Mesendoderm (in vitro differentiated cells): ENCODE measurements at regions not wholly inside any gene's neighbourhood (a gene's known extent, or its start where the extent isn't known, plus 50 kb on each side); places are given as distances from the start of the nearest gene placed in this dataset.

Experiments
- DNase-seq: peaks from one replicate; pipeline ENCODE4 v3.0.0; 2013
- H2AK5ac ChIP-seq: 2 replicates; pipeline ENCODE4 v1.6.1; 2013; ENCODE audit warnings: low read length, inconsistent platforms
- H2BK120ac ChIP-seq: 2 replicates; pipeline ENCODE4 v1.6.1; 2013; ENCODE audit warnings: low read depth, mild to moderate bottlenecking, low read length, moderate library complexity, mixed read lengths
- H2BK15ac ChIP-seq: replicated peaks from 2 replicates; pipeline ENCODE4 v1.6.1; 2013; ENCODE audit warnings: low read depth, mild to moderate bottlenecking, moderate library complexity
- H2BK5ac ChIP-seq: 2 replicates; pipeline ENCODE4 v1.6.1; 2013; ENCODE audit warnings: low read length, inconsistent platforms
- H3K18ac ChIP-seq: 2 replicates; pipeline ENCODE4 v1.6.1; 2013; ENCODE audit warnings: mild to moderate bottlenecking, low read length, mixed read lengths
- H3K23ac ChIP-seq: one replicate; pipeline ENCODE4 v1.6.1; 2013; ENCODE audit warnings: low read length
- H3K27ac ChIP-seq: 2 replicates; pipeline ENCODE4 v1.5.1; 2013; ENCODE audit warnings: low read depth, mild to moderate bottlenecking, inconsistent platforms, low read length, moderate library complexity
- H3K27me3 ChIP-seq: 2 replicates; pipeline ENCODE4 v1.6.1; 2013; ENCODE audit warnings: low read length, control low read depth, mild to moderate bottlenecking, inconsistent platforms; ENCODE audit not compliant: insufficient read depth, poor library complexity
- H3K36me3 ChIP-seq: 2 replicates; pipeline ENCODE4 v1.6.1; 2013; ENCODE audit warnings: low read length, inconsistent platforms; ENCODE audit not compliant: control insufficient read depth, insufficient read depth
- H3K4ac ChIP-seq: one replicate; pipeline ENCODE4 v1.6.1; 2013; ENCODE audit warnings: low read depth, mild to moderate bottlenecking, low read length, moderate library complexity
- H3K4me1 ChIP-seq: 2 replicates; pipeline ENCODE4 v1.6.1; 2013; ENCODE audit warnings: low read depth, low read length, inconsistent platforms; ENCODE audit not compliant: control insufficient read depth
- H3K4me2 ChIP-seq: 2 replicates; pipeline ENCODE4 v1.6.1; 2013; ENCODE audit warnings: low read length
- H3K4me3 ChIP-seq: 2 replicates; pipeline ENCODE4 v1.5.1; 2013; ENCODE audit warnings: mild to moderate bottlenecking, low read length
- H3K56ac ChIP-seq: one replicate; pipeline ENCODE4 v1.6.1; 2013; ENCODE audit warnings: low read length
- H3K79me1 ChIP-seq: 2 replicates; pipeline ENCODE4 v1.6.1; 2013; ENCODE audit warnings: low read length, inconsistent platforms
- H3K79me2 ChIP-seq: 2 replicates; pipeline ENCODE4 v1.6.1; 2013; ENCODE audit warnings: mild to moderate bottlenecking, low read length; ENCODE audit not compliant: control insufficient read depth, insufficient read depth
- H3K9ac ChIP-seq: 2 replicates; pipeline ENCODE4 v1.6.1; 2013; ENCODE audit warnings: low read length, inconsistent platforms
- H4K5ac ChIP-seq: one replicate; pipeline ENCODE4 v1.6.1; 2013; ENCODE audit warnings: low read length
- H4K8ac ChIP-seq: one replicate; pipeline ENCODE4 v1.6.1; 2013; ENCODE audit warnings: low read depth, mild to moderate bottlenecking, control low read depth, low read length, moderate library complexity
- whole genome bisulfite sequencing: extraction: QIAGEN DNeasy Blood & Tissue Kit; methylation state at CpG from one replicate; pipeline ENCODE4 v1.1.7; 2013; ENCODE audit warnings: low lambda C conversion rate, missing lambda C conversion rate; ENCODE audit not compliant: insufficient coverage; ENCODE audit errors: extremely low coverage; 5-methylcytosine and 5-hydroxymethylcytosine counted together

DNA sequence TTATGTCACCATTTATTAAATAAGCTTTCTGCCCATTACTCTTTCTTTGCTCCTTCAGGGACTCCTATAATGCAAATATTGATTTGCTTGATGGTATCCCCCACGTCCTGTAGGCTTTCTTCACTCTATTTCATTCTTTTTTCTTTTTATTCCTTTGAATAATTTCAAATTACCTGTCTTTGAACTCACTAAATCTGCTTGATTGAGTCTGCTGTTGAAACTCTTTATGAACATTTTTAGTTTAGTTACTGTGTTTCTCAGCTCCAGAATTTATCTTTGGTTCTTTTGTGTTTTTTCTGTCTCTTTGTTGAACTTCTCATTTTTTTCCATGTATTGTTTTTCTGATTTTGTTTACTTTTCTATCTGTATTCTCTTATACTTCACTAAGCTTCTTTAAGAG is 254.4 kb upstream of the CCL2 start:
- H2BK15ac ChIP-seq, result no peak overlapping the region
- H3K4me3 ChIP-seq, result no peak overlapping the region
- H3K36me3 ChIP-seq, result no peaks in the 10 kb centered on the region
- no peaks in the 10 kb centered on the region for H3K4me1 ChIP-seq
- no peaks in the 10 kb centered on the region for H3K79me2 ChIP-seq
- no peak overlapping the region for H3K27ac ChIP-seq
- H2BK5ac ChIP-seq, result no peak overlapping the region
- H3K9ac ChIP-seq, result no peak overlapping the region
- DNase-seq, result no peak
- H4K8ac ChIP-seq, result no peak overlapping the region
- H4K5ac ChIP-seq, result no peak overlapping the region
- H3K56ac ChIP-seq, result no peak overlapping the region
- H3K4me2 ChIP-seq, result no peak overlapping the region
- H3K79me1 ChIP-seq, result no peaks in the 10 kb centered on the region
- no peak overlapping the region for H3K4ac ChIP-seq
- H3K18ac ChIP-seq, result no peak overlapping the region
- WGBS, result no CpG with 5 or more reads among the region's 1 CpG
- no peak overlapping the region for H2BK120ac ChIP-seq
- H2AK5ac ChIP-seq, result no peak overlapping the region
- H3K27me3 ChIP-seq, result no peaks in the 10 kb centered on the region
- no peak overlapping the region for H3K23ac ChIP-seq

- Histone ChIP-seq H2AK5ac (no peak overlapping the region), H3K36me3 (no peaks in the 10 kb centered on the region), H2BK15ac (no peak overlapping the region), H3K4me2 (no peak overlapping the region), H3K9ac (no peak overlapping the region), H3K79me1 (no peaks in the 10 kb centered on the region), H3K27me3 (no peaks in the 10 kb centered on the region), H3K56ac (no peak overlapping the region), H2BK5ac (no peak overlapping the region), H3K18ac (no peak overlapping the region), H3K23ac (no peak overlapping the region), H3K4ac (no peak overlapping the region), H3K4me3 (no peak overlapping the region), H4K5ac (no peak overlapping the region), H3K4me1 (no peaks in the 10 kb centered on the region), H4K8ac (no peak overlapping the region), H2BK120ac (no peak overlapping the region), H3K27ac (no peak overlapping the region), H3K79me2 (no peaks in the 10 kb centered on the region)
- WGBS, result no CpG with 5 or more reads among the region's 2 CpGs
- no peak for DNase-seq
These were observed 253.8 kb upstream of the CCL2 start for GRCh38 chr17:34001246-34001645.

DNA sequence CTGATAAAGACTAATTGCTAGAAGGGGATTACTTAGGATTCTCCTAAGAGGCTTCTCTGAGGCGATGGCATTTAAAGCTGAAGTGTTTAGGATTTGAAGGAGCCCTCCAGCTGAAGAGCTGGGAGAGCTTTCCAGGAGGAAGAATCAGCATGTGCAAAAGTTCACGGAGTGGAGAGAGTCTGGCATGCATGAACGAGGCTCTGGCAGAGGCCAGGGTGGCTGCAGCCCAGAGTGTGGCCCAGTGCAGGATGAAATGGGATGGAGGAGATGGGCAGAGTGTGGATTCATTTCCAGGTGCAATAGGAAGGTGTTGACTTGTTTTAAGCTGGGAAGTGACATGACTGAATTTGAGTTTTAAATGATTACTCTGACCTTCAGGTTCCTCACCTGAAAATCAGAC is 249.0 kb upstream of the CCL2 start:
- no peak for DNase-seq
- no peak overlapping the region for H3K9ac ChIP-seq
- WGBS, result no CpG with 5 or more reads among the region's 3 CpGs

DNA sequence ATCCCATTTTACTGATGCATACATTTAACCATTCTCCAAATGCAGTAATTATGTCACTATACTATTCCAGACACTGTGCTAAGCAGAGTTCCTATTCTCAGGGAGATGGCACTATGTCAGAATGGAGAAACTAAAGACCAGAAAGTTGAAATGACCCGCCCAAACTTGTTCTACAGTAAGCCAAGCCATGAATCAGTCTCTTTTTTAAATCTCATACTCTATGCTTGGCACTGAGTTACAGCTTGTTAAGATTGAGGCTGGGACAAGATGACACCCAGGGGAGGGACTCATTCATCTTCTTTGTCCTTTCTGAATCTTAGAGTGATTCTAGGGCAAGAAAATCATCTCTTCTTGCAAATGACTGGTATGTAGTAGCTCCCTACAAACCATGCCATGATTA is 247.0 kb upstream of the CCL2 start:
- no peak overlapping the region for H2AK5ac ChIP-seq
- no peak overlapping the region for H4K5ac ChIP-seq
- H3K4me3 ChIP-seq, result no peak overlapping the region
- no peaks in the 10 kb centered on the region for H3K79me2 ChIP-seq
- WGBS, result no CpG with 5 or more reads among the region's 1 CpG
- H3K79me1 ChIP-seq, result no peaks in the 10 kb centered on the region
- DNase-seq, result no peak
- H3K4me1 ChIP-seq, result no peaks in the 10 kb centered on the region
- H3K9ac ChIP-seq, result no peak overlapping the region
- H3K4ac ChIP-seq, result no peak overlapping the region
- H3K36me3 ChIP-seq, result no peaks in the 10 kb centered on the region
- H3K27me3 ChIP-seq, result no peaks in the 10 kb centered on the region
- H2BK120ac ChIP-seq, result no peak overlapping the region
- no peak overlapping the region for H3K18ac ChIP-seq
- H3K4me2 ChIP-seq, result no peak overlapping the region
- H3K23ac ChIP-seq, result no peak overlapping the region
- no peak overlapping the region for H4K8ac ChIP-seq
- H2BK5ac ChIP-seq, result no peak overlapping the region
- H3K56ac ChIP-seq, result no peak overlapping the region
- no peak overlapping the region for H2BK15ac ChIP-seq
- no peak overlapping the region for H3K27ac ChIP-seq

More for the DNA sequence above, 249.0 kb upstream of the CCL2 start:
- Histone ChIP-seq H3K4me2 (no peak overlapping the region), H3K79me2 (no peaks in the 10 kb centered on the region), H3K27ac (no peak overlapping the region), H3K18ac (no peak overlapping the region), H2AK5ac (no peak overlapping the region), H3K4me1 (no peaks in the 10 kb centered on the region), H3K23ac (no peak overlapping the region), H2BK5ac (no peak overlapping the region), H3K56ac (no peak overlapping the region), H4K5ac (no peak overlapping the region), H3K27me3 (no peaks in the 10 kb centered on the region), H2BK15ac (no peak overlapping the region), H4K8ac (no peak overlapping the region), H3K79me1 (no peaks in the 10 kb centered on the region), H2BK120ac (no peak overlapping the region), H3K4ac (no peak overlapping the region), H3K36me3 (no peaks in the 10 kb centered on the region), H3K4me3 (no peak overlapping the region)

DNA sequence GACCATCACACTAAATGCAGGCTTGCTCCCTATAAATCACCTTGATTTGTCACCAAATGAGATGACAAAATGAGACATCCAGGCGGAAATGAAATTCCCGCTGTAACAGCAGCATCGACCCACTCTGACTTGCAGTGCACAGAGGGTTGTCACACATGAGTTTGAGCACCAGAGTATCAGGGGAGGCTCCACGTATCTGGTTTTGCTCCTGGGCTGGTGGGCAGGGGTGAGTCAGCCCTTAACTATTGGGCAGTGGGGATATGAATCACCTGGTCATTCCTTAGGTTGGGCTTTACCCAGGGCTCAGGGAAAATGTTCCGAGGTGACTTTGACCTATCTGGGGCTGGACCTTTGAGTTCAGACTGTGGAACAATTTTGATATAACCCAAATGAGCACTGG is 245.2 kb upstream of the CCL2 start:
- H2BK5ac ChIP-seq, result no peak overlapping the region
- no peak overlapping the region for H3K4ac ChIP-seq
- H3K56ac ChIP-seq, result no peak overlapping the region
- H4K5ac ChIP-seq, result no peak overlapping the region
- H3K27ac ChIP-seq, result no peak overlapping the region
- no peaks in the 10 kb centered on the region for H3K79me2 ChIP-seq
- H3K18ac ChIP-seq, result no peak overlapping the region
- H4K8ac ChIP-seq, result no peak overlapping the region
- DNase-seq, result peak; percentile 64
- H3K4me3 ChIP-seq, result no peak overlapping the region
- no peak overlapping the region for H3K9ac ChIP-seq
- no peaks in the 10 kb centered on the region for H3K27me3 ChIP-seq
- no peak overlapping the region for H3K23ac ChIP-seq
- H2BK15ac ChIP-seq, result no peak overlapping the region
- no peak overlapping the region for H2AK5ac ChIP-seq
- H3K36me3 ChIP-seq, result no peaks in the 10 kb centered on the region
- no peaks in the 10 kb centered on the region for H3K4me1 ChIP-seq
- H3K79me1 ChIP-seq, result no peaks in the 10 kb centered on the region
- H2BK120ac ChIP-seq, result no peak overlapping the region
- no CpG with 5 or more reads among the region's 5 CpGs for WGBS
- no peak overlapping the region for H3K4me2 ChIP-seq

GRCh38 chr17:34010534-34010933 is 244.6 kb upstream of the CCL2 start:
- no peaks in the 10 kb centered on the region for H3K27me3 ChIP-seq
- no peak overlapping the region for H3K4ac ChIP-seq
- H3K18ac ChIP-seq, result no peak overlapping the region
- H3K4me3 ChIP-seq, result no peak overlapping the region
- WGBS, result no CpG with 5 or more reads among the region's 2 CpGs
- no peak overlapping the region for H3K4me2 ChIP-seq
- no peaks in the 10 kb centered on the region for H3K4me1 ChIP-seq
- no peak overlapping the region for H3K56ac ChIP-seq
- no peak overlapping the region for H2BK15ac ChIP-seq
- no peak for DNase-seq
- no peak overlapping the region for H3K9ac ChIP-seq
- H3K79me1 ChIP-seq, result no peaks in the 10 kb centered on the region
- H2BK120ac ChIP-seq, result no peak overlapping the region
- no peak overlapping the region for H4K8ac ChIP-seq
- H3K23ac ChIP-seq, result no peak overlapping the region
- H3K36me3 ChIP-seq, result no peaks in the 10 kb centered on the region
- no peak overlapping the region for H3K27ac ChIP-seq
- H2AK5ac ChIP-seq, result no peak overlapping the region
- H3K79me2 ChIP-seq, result no peaks in the 10 kb centered on the region
- no peak overlapping the region for H4K5ac ChIP-seq
- no peak overlapping the region for H2BK5ac ChIP-seq
